H1 (cell line): ENCODE measurements at regions not wholly inside any gene's neighbourhood (a gene's known extent, or its start where the extent isn't known, plus 50 kb on each side); places are given as distances from the start of the nearest gene placed in this dataset.

Source experiments
- CTCF ChIA-PET: fragments of 300-600 bp; sonication (Branson Sonifier 250); formaldehyde crosslinking; loops from one replicate; lab custom pipeline; 2021; ENCODE audit not compliant: partially characterized antibody; lab: Charles Lee
- POLR2A ChIA-PET: fragments of 300-600 bp; sonication (Branson Sonifier 250); formaldehyde crosslinking; loops from one replicate; lab custom pipeline; 2021; ENCODE audit warnings: inconsistent platforms; ENCODE audit not compliant: partially characterized antibody; lab: Charles Lee
- DNase-seq, 2 experiments: peaks; one replicate each; pipeline versions ENCODE4 v3.0.0 to v3.0.0-alpha.2; 2010 to 2022; ENCODE audit warnings: low spot score in 2 of 2, low read depth in 1 of 2, mixed read lengths in 1 of 2
- FAIRE-seq: peaks from 2 replicates; lab custom pipeline; 2011; peaks lifted over from hg19 to GRCh38; lab: Jason Lieb, UNC
- H2AFZ ChIP-seq: 2 replicates; pipeline ENCODE4 v1.8.1; 2012; ENCODE audit warnings: low read length, inconsistent platforms
- H2AK5ac ChIP-seq: 2 replicates; pipeline ENCODE4 v1.6.1; 2013; ENCODE audit warnings: low read depth, low read length
- H2BK120ac ChIP-seq: replicated peaks from 2 replicates; pipeline ENCODE3; 2013; ENCODE audit warnings: low read depth, low read length, inconsistent platforms
- H2BK12ac ChIP-seq: 2 replicates; pipeline ENCODE4 v1.6.1; 2013; ENCODE audit warnings: low read depth, low read length
- H2BK15ac ChIP-seq: 2 replicates; pipeline ENCODE4 v1.6.1; 2013; ENCODE audit warnings: low read length
- H2BK20ac ChIP-seq: 2 replicates; pipeline ENCODE4 v1.6.1; 2013; ENCODE audit warnings: low read length
- H2BK5ac ChIP-seq: 2 replicates; pipeline ENCODE4 v1.6.1; 2013; ENCODE audit warnings: low read depth, low read length
- H3K14ac ChIP-seq: 2 replicates; pipeline ENCODE4 v1.6.1; 2013; ENCODE audit warnings: inconsistent platforms; ENCODE audit not compliant: insufficient read length
- H3K18ac ChIP-seq: 2 replicates; pipeline ENCODE4 v1.6.1; 2013; ENCODE audit warnings: low read length; ENCODE audit errors: extremely low read depth
- H3K23ac ChIP-seq: 2 replicates; pipeline ENCODE4 v1.6.1; 2013; ENCODE audit warnings: inconsistent platforms; ENCODE audit not compliant: insufficient read length
- H3K23me2 ChIP-seq: 2 replicates; pipeline ENCODE4 v1.6.1; 2013; ENCODE audit warnings: low read depth, low read length
- H3K27ac ChIP-seq: 2 replicates; pipeline ENCODE4 v1.6.1; 2011; ENCODE audit warnings: low read depth, low read length, inconsistent platforms
- H3K27me3 ChIP-seq, 4 experiments: replicated peaks in 1 of 4; 1 replicate in 1 of 4; 2 replicates in 3 of 4; pipeline versions ENCODE4 v1.6.1 to v1.8.1; 2011 to 2013; ENCODE audit warnings: low read length in 3 of 4, mild to moderate bottlenecking in 3 of 4, inconsistent platforms in 2 of 4, mixed read lengths in 2 of 4, moderate library complexity in 1 of 4; ENCODE audit not compliant: control insufficient read depth in 3 of 4, insufficient read depth in 3 of 4; ENCODE audit errors: extremely low read depth in 1 of 4
- H3K36me3 ChIP-seq, 4 experiments: 2 replicates each; pipeline versions ENCODE4 v1.6.1 to v1.8.1; 2011 to 2013; ENCODE audit warnings: mild to moderate bottlenecking in 4 of 4, low read length in 3 of 4, moderate library complexity in 2 of 4, control low read depth in 1 of 4, inconsistent platforms in 1 of 4; ENCODE audit not compliant: insufficient read depth in 4 of 4, control insufficient read depth in 2 of 4
- H3K4ac ChIP-seq: replicated peaks from 2 replicates; pipeline ENCODE3; 2013; ENCODE audit warnings: low read length, low read depth, mixed read lengths, inconsistent platforms; ENCODE audit not compliant: insufficient read length
- H3K4me1 ChIP-seq, 4 experiments: replicated peaks in 1 of 4; 1 replicate in 1 of 4; 2 replicates in 3 of 4; pipeline versions ENCODE4 v1.6.1 to v1.8.1; 2011 to 2013; ENCODE audit warnings: low read length in 3 of 4, inconsistent platforms in 2 of 4, mixed read lengths in 1 of 4; ENCODE audit not compliant: insufficient read depth in 4 of 4, control insufficient read depth in 3 of 4
- H3K4me2 ChIP-seq, 2 experiments: 2 replicates each; pipeline versions ENCODE4 v1.6.1 to v1.8.1; 2011 to 2013; ENCODE audit warnings: low read depth in 2 of 2, low read length in 2 of 2, control low read depth in 1 of 2, inconsistent platforms in 1 of 2, mild to moderate bottlenecking in 1 of 2; ENCODE audit not compliant: insufficient read depth in 1 of 2
- H3K4me3 ChIP-seq, 4 experiments: fragments of 200-600, 300-600 bp in 1 of 4; sonication (generic), shearing (Covaris generic), sonication (Bioruptor Twin) in 1 of 4; 2 replicates each; pipeline versions ENCODE4 v1.5.1 to v1.8.1; 2011 to 2016; ENCODE audit warnings: low read length in 4 of 4, low read depth in 3 of 4, control low read depth in 2 of 4, inconsistent platforms in 2 of 4, mild to moderate bottlenecking in 2 of 4, mixed read lengths in 1 of 4, moderate library complexity in 1 of 4; ENCODE audit not compliant: insufficient read depth in 2 of 4; ENCODE audit errors: extremely low read depth in 1 of 4
- H3K56ac ChIP-seq: replicated peaks from 2 replicates; pipeline ENCODE3; 2013; ENCODE audit warnings: low read depth, mild to moderate bottlenecking, mixed read lengths, low read length, inconsistent platforms; ENCODE audit not compliant: insufficient read length
- H3K79me1 ChIP-seq: 2 replicates; pipeline ENCODE4 v1.6.1; 2013; ENCODE audit warnings: low read depth, low read length, control low read depth
- H3K79me2 ChIP-seq, 2 experiments: 2 replicates each; pipeline versions ENCODE4 v1.6.1 to v1.8.1; 2012 to 2013; ENCODE audit warnings: low read length in 2 of 2, mild to moderate bottlenecking in 2 of 2, inconsistent platforms in 1 of 2; ENCODE audit not compliant: insufficient read depth in 2 of 2, control insufficient read depth in 1 of 2
- H3K9ac ChIP-seq, 4 experiments: replicated peaks in 1 of 4; 1 replicate in 1 of 4; 2 replicates in 3 of 4; pipeline versions ENCODE4 v1.6.1 to v1.8.1; 2011 to 2013; ENCODE audit warnings: low read depth in 3 of 4, low read length in 3 of 4, control low read depth in 2 of 4, mild to moderate bottlenecking in 2 of 4, moderate library complexity in 2 of 4, inconsistent platforms in 1 of 4; ENCODE audit errors: extremely low read depth in 1 of 4
- H3K9me3 ChIP-seq, 2 experiments: 2 replicates each; pipeline versions ENCODE4 v1.6.1 to v1.8.1; 2012 to 2013; ENCODE audit warnings: mild to moderate bottlenecking in 2 of 2, moderate library complexity in 2 of 2, control low read depth in 1 of 2, inconsistent platforms in 1 of 2, low read depth in 1 of 2, low read length in 1 of 2, mixed read lengths in 1 of 2; ENCODE audit not compliant: insufficient read depth in 2 of 2
- H4K20me1 ChIP-seq, 2 experiments: replicated peaks in 1 of 2; 2 replicates each; pipeline versions ENCODE3 to v1.8.1; 2011 to 2013; ENCODE audit warnings: inconsistent platforms in 2 of 2, low read length in 2 of 2, mild to moderate bottlenecking in 1 of 2; ENCODE audit not compliant: insufficient read depth in 2 of 2, control insufficient read depth in 1 of 2
- H4K5ac ChIP-seq: 2 replicates; pipeline ENCODE4 v1.6.1; 2013; ENCODE audit warnings: low read length, low read depth, mixed read lengths, inconsistent platforms; ENCODE audit not compliant: insufficient read length
- H4K8ac ChIP-seq: 2 replicates; pipeline ENCODE4 v1.8.0; 2013; ENCODE audit warnings: mild to moderate bottlenecking, moderate library complexity, low read length, inconsistent platforms; ENCODE audit not compliant: insufficient read depth; ENCODE audit errors: extremely low read depth
- H4K91ac ChIP-seq: replicated peaks from 2 replicates; pipeline ENCODE3; 2013; ENCODE audit warnings: low read length, mixed read lengths, inconsistent platforms; ENCODE audit not compliant: insufficient read length
- EP300 ChIP-seq, 2 experiments: IDR thresholded peaks; 1 replicate in 1 of 2; 2 replicates in 1 of 2; pipeline ENCODE4 v1.6.1; 2011 to 2012; ENCODE audit warnings: low read depth in 2 of 2, low read length in 2 of 2, mild to moderate bottlenecking in 2 of 2, borderline replicate concordance in 1 of 2, inconsistent platforms in 1 of 2, moderate library complexity in 1 of 2
- WGBS, 2 experiments: shearing (Covaris generic) in 1 of 2; methylation state at CpG; one replicate each; pipeline versions ENCODE4 v1.1.6 to v1.1.7; 2013 to 2015; ENCODE audit warnings: low lambda C conversion rate in 2 of 2, mixed read lengths in 2 of 2, inconsistent platforms in 1 of 2, low coverage in 1 of 2, missing lambda C conversion rate in 1 of 2; ENCODE audit not compliant: insufficient replicate concordance in 2 of 2, insufficient coverage in 1 of 2, insufficient read length in 1 of 2; ENCODE audit errors: extremely low coverage in 1 of 2, missing lambda C conversion rate in 1 of 2; 5-methylcytosine and 5-hydroxymethylcytosine counted together

GRCh38 chr16:27636453-27637240 is 86.7 kb downstream of the KATNIP start:
- no peak overlapping the region for H2BK15ac ChIP-seq
- H3K18ac ChIP-seq: no peak overlapping the region
- no peak overlapping the region for H3K27ac ChIP-seq
- no peak overlapping the region for H2BK120ac ChIP-seq
- WGBS, 2 experiments: 81% methylated on average over 7 of the region's 7 CpGs; no CpG with 5 or more reads in 1 of the 2 experiments
- no peak overlapping the region for H2AFZ ChIP-seq
- no peak overlapping the region for H4K5ac ChIP-seq
- POLR2A ChIA-PET: interaction anchor here (1.1 kb wide), 1 partner anchor 113 kb away, joined by 3 read pairs; no protein-coding TSS in a partner anchor
- no peak overlapping the region for H3K14ac ChIP-seq
- H4K91ac ChIP-seq: peak overlapping the region; percentile 3
- DNase-seq: peak in 1 of 2 experiments; percentile 50
- H3K27me3 ChIP-seq: no peaks in the 10 kb centered on the region
- no peak overlapping the region for H2BK20ac ChIP-seq
- H3K79me2 ChIP-seq: no peaks in the 10 kb centered on the region
- no peak overlapping the region for H3K4me2 ChIP-seq
- H4K8ac ChIP-seq: no peak overlapping the region
- H3K9me3 ChIP-seq: no peaks in the 10 kb centered on the region
- FAIRE-seq: no peak
- H3K23ac ChIP-seq: no peak overlapping the region
- H4K20me1 ChIP-seq: no peaks in the 10 kb centered on the region
- H3K4me3 ChIP-seq: no peak overlapping the region
- no peak overlapping the region for H2AK5ac ChIP-seq
- no peak overlapping the region for H3K56ac ChIP-seq
- H2BK5ac ChIP-seq: no peak overlapping the region
- peaks cover 0 to 10% (median 6%) of the 10 kb centered on the region in 4 experiments; a peak in 6 of 7 replicates for H3K4me1 ChIP-seq
- no peak overlapping the region for H2BK12ac ChIP-seq
- H3K23me2 ChIP-seq: no peaks in the 10 kb centered on the region
- no peak for TF ChIP-seq EP300 (IDR thresholded peaks at IDR 0.05; ENCODE audit: borderline replicate concordance in 1 of 2, low read depth in 2 of 2, low read length in 2 of 2)
- no peak overlapping the region for H3K4ac ChIP-seq
- H3K36me3 ChIP-seq: no peaks in the 10 kb centered on the region
- no peaks in the 10 kb centered on the region for H3K79me1 ChIP-seq
- CTCF ChIA-PET: interaction anchor here (0.6 to 1.9 kb wide), 18 partner anchors 8 to 434 kb away, joined by 3 to 6 read pairs (median 3); no protein-coding TSS in a partner anchor
- H3K9ac ChIP-seq: no peak overlapping the region
